GM19324 (cell line): ENCODE measurements at regions not wholly inside any gene's neighbourhood (a gene's known extent, or its start where the extent isn't known, plus 50 kb on each side); places are given as distances from the start of the nearest gene placed in this dataset.

Experiments used
- ATAC-seq: cut with Tn5 transposase; IDR thresholded peaks from one replicate; pipeline ENCODE4 v1.9.1; 2021; ENCODE audit warnings: mild to moderate bottlenecking, moderate library complexity; ENCODE audit not compliant: unreplicated experiment, low FRiP score

DNA sequence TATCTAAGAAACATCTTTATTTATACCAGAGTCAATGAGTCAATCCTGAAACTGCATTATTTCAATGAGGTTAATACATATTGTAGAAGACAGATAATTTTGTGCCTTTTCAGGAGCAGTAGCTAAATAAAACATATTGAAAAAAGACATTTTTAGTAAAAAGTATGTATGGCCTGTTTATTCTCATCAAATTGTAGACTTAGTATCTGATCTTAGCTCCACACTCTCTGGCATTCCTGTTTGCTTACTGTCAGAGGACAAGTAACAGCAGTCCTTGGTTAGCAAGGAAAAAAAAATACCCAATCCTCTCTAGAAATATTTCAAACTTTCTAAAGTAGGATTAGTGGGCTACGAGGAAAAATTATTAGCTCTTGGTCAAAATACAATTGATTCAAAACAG lies 50.5 kb upstream of the GUCY1A1 start:
- ATAC-seq: no peak

DNA sequence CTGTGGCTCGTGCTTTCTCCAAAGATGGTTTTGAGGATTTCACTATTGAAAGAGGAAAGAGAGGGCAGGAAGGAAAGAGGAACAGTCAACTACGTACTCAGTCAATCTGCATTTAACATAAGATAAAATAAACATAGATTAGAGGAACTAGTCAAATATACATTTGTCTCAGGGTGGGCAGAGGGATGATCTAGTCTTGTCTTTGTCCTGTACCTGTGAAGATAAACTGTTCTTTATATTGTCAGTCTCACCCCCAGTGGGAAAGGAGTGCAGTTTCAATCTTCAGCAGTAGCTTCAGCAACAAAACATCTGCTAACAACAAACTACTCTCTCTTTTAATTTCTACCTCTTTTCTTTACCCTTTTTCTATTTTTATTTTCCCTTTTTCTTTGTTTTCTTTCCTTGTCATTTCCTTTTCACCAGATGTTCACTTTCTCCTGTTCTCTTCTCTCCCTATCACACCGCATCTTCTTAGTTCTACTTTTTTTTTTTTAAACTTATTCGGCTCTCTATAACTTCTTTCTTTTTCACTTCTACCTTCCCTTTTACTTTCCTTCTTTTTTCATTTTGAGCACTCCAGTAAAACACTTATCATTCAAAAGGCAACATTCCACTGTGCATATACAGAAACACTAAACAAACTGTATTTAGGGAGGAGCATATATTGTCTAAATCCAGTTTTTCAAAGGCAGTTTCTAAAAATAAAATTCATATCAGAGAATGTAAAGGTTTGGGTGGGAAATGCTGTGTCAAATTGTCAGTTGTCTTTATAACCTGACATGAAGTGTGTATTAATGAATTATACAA lies 51.4 kb upstream of the GUCY1A1 start:
- no peak for ATAC-seq

DNA sequence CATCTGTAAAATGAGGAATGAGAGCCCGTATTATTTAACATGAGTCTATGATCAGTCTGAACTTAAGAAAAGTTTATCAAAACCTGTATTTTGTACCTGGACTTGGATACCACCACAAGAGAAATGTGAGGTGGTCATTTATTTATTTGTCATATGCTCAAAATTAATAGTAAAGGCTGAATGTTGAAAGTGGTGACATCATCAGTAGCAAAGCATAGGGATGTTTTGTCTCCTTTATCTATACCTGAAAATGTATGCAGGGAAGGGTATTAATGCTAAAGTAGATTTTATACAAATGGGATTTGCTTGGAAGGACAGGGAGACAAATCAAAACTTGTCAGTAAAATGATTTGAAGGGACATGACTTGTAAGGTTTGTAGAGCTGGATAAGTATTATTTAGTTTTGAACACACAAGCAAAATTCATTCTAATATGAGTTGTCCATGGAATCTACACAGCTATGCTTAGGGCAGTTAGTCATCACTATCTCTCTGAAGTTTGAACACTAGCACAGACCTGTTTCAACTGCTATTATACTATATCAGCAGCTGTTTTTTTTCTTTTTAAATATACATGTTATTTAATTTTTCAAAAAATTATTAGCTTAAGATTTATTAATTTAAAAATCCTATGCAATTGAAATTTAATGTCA lies 52.4 kb upstream of the GUCY1A1 start:
- no peak for ATAC-seq

DNA sequence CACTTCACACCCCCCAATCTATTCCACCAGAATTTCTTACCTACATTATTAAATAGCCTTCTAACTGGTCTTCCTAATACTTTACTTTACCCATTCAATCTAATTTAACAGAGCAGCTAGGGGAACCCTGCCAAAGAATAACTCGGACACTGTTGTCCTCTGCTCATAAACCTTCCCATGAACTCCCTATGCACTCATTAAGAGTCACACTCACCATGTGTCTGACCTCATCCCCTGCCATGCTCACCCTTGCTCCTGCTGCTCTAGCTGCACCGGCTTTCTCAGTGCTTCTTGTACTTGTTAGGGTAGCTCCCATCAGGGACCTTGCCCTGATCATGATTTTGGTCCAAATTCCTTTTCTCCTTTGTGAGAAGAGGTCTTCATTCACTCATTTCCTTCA lies 54.6 kb upstream of the GUCY1A1 start:
- ATAC-seq: no peak

DNA sequence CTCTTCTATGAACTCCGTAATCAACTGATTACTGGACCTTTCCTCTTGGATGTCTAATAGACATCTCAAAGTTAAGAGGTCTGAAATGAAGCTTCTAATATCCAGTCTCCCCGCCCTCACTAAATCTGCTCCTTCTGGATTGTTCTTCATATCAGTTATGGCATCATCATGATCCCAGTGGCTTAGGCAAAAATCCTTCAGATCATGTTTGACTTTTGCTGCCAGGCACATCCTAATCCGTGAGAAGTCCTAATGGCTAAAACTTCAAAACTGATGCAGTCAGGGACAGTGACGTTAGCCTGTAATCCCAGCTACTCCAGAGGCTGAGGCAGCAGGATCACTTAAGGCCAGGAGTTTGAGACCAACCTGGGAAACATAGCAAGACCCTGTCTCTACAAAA lies 55.1 kb upstream of the GUCY1A1 start:
- ATAC-seq: no peak

DNA sequence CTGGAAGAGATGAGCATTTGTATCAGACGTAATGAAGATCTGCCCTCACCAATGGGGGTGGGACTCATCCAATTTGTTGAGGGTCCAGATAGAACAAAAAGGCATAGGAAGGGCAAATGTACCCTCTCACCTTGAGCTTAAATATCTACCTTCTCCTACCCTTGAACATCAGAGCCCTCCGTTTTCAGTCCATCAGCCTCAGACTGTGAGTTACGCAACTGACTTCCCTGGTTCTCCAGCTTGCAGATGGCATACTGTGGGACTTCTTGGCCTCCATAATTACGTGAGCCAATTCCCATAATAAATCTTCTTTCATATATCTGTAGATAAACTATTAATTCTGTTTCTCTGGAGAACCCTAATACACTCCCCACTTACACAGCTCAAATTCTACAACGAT lies 56.5 kb upstream of the GUCY1A1 start:
- ATAC-seq: no peak

DNA sequence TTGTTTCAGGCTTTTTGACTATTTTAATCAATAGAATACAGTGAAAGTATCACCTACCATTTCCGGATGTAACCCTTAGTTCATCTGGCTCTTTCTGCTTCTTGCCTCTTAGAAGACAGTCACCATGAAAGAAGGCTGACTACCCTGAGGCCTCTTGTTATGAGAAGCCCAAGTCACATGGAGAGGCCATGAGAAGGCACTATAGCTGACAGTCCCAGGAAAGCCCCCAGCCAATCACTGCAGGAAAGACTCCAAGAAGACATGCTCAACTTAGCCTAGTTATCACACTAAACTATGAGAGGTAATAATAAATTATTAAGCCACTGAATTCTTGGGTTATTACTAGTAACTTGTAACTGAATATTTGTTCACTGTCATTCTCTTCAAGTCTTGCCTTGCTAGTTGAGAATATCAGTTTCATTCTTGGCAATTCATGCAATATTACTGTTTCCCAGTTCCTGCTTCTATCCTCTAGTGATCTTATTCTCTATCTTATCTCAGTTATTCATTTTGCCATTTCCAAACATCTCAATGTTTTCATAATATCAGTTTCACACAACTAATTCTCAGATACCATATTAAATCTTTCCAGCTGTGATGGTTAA lies 57.1 kb upstream of the GUCY1A1 start:
- ATAC-seq: peak; percentile 73

DNA sequence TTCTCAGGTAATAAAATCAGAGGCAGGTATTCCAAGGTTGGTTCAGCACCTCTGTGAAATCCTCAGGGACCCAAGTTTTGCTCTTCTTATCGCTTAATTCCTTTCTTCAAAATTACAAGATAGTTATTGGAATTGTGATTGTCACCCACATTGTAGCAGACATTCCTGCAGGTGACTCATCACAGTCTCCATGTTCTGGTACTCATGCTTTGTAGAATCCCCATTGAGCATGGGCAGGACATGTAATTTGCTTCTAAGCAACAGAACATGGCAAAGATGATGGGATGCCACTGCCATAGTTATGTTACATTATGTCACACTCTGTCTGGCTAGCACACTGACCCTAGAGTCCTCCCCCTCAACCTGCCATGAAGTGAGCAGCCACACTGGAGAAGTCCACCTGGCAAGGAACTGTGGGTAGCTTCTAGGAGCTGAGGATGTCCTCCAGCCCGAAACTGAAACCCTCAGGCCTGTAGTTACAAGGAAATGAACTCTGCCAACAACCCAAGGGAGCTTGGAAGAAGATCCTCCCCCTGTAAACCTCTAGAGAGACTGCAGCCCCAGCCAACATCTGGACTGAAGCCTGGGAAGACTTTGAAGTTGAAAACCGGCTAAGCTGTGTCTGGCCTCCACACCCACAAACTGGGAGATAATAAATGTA lies 58.3 kb upstream of the GUCY1A1 start:
- ATAC-seq: no peak

DNA sequence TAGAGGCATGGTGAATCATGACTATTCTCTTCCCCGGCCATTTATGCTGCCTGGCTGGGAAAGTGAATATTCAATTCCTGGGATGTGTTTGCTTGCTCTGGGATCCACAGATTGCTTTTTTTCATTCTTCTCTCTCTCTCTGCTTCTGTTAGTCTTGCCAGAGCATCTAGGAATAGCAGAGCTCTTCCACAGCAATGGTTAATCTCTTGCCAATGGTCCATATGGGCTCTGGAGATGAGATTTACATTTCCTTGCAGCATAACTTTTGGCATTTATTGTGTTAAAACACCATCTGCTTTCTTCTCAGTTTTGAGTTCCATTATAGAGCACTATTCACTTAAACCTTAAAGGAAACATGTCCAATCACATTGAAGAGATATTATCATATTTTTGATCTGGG lies 59.2 kb upstream of the GUCY1A1 start:
- ATAC-seq: no peak

DNA sequence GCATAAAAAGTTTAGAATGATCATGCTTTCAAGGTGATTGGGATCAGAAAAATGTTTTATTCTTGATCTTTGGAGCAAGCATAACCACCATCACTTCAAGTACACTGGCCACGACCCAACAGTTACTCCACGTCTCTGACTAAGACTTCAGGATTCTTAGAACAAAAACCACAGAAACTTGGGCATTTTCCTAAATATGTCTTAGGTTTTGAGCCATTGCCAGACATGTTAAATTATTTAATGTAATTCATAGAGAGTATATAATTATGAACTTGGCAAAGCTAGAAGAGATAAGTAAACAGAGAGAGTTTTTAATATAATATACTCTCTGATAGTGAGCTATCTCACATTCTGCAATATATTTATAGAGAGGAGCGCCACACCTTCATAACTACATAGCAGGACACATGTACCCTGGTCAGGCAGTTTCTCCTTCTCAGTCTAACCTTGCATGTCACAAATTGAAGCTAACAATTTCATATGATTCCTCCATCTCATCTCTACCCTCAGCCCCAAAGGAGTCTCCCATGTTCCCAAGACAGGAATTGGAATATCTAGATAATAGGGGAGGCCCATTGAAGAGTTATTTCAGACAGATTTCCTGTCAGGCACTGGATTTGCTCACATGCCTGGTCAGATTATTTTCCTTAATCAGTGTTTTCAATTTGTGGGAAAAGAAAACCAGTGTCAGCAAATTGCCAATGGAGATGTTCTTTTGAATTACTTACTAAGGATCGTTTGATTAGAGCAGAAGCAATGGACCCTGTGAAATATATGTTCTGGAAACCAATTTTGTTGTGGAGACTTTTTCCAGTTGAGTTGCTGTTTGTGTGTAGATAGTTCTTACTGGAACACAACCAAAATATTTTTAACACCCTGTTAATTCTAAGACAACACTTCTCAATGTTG lies 61.7 kb upstream of the GUCY1A1 start:
- ATAC-seq: no peak

DNA sequence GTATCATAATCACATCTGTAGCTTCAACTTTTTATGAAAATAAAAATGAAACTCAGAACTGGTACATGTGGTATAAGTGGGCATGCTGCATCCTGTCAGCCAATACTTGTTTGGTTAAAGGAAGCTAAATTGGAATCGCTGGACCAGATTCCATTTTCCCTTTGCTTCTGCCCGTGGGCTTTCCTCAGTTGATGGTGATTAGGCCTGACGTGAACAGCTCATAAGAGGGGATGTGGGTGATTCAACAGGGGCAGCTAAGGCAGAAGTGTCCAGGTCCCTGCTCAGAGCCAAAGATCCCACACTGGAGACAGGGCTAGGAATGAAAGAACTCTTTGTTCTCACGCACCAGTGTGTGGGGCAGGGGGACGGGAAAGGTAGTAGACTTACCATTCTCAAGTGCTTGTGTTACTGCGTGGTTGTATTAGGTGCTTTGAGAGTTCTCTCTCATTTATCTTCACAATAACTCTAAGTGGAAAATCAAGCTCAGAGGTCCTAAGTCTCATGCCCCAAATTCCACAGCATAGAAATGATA lies 63.2 kb upstream of the GUCY1A1 start:
- ATAC-seq: no peak

DNA sequence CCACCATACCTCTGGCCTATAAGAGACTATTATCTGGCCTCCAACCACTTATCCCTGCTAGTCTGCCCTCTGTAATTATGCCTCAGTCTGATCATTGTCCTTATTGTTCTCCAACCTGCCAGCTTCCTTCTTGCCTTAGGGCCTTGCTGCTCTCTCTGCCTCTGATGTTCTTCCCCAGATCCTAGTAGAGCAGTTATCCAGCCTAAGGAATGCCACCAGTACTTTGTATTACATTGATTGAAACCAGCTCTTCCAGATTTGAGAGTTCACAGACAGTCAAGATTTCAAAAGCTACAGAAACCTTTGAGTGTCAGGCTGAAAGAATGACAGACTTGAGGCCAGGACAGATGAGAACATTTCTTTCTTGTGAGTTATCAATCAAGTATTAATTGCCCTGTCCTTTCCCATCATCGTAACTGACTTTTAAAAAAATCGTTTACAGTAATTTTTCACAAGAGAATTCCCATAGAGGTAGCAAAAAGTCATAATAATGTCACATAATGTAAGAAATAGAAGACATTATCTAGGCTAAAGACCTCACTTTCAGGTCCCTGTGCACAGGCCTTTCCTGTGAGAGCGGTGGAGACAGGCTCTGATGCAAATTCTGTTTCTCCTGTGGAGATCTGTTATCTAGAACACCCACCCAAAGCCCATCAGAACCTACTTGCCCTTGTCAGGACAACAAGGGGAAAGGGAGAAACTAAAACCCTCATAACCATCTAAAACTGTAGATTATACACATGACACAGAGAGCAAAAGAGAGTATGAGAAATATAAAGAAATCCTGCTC lies 64.1 kb upstream of the GUCY1A1 start:
- no peak for ATAC-seq

DNA sequence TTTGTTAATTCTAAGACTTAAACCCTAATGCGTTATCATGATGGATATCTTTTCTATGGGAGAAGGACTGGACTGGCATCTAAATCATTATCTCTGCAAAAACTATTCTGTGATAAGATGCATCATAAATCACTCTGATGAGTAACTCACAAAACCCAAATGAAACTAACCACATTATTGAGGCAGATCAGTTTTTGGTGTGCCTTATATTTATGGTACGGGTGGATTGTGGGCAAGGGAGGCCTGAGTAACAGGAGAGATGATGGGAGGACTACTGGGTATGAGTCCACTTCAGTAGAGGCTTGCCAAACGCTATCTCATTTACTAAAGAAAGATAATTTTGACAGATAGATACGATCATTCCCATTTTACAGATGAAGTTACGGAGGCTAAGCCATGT lies 66.4 kb upstream of the GUCY1A1 start:
- no peak for ATAC-seq

DNA sequence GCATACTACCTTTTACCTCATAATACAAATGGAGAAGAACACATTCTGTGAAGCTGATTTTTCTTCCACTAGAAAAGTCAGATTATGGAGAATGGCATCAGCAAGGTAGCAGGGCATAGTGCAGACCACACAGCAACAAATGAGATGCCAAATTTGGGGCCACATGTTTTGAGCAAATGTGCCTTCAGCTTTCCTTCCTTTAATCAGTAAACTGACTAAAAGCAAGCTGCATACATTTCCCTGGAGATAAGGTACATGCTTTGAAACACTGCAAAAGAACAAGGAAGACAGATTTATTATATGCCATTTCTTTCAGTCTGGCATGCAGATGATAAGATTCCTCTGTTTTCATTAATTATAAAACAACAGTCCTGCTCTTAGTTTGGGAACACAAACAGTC lies 67.1 kb upstream of the GUCY1A1 start:
- ATAC-seq: no peak

DNA sequence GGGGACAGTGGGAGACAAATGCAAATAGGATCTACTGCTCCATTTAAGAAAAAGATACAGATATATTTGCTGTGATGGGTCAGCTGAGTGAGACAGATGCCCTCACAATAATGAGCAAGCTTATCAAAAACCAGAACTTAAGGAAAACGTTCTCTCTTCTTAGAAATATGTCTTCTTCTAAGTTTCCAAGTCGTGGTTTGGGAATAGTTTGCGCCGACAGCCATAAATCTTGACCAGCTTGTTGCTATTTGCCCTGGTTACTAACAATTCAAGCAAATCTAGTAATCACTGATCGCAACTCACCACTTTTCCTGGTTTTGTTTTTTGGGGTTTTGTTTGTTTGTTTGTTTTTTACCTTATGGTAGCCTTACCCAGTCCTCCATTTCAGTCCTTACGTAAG lies 67.6 kb upstream of the GUCY1A1 start:
- ATAC-seq: no peak

DNA sequence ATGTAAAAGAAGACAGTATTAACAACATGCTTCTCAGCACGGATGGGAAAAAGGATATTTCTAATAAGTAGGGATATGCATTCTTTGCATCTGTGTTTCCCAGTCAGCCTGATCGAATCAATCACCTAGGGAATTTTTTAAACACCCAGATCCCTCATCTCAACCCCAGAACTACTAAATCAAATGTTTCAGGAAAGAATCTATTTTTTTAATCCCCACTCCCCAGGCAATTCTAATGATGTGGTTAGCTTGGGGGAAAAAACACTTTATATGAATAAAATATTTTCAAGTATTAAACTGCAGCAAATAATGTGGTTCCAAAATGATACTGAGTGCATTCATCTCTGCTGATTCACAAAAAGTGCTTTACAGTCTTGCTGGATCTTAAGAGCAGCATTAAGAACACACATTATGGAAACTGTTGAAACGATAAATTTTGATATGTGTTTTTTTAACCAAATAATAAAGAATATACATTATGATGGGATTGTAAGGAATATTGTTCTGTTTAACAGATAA lies 68.7 kb upstream of the GUCY1A1 start:
- ATAC-seq: no peak

DNA sequence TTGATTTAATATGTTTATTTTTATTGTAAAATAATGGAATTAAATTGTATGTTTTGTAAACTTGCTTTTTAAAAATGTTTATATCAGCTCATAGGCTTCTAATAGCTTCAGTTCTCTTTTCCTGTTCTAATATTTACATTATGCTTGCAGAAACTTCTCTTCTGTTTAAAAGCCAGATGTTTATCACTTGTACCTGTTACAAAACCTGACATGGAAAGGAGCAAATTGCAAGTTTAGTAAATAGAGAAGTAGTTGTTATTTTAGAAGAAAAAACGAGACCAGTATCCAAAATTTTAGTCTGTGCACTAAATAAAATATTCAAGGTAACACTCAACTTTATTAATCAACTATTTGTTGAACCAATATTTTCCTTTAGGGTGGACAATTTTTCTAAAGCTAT lies 69.4 kb upstream of the GUCY1A1 start:
- ATAC-seq: no peak

DNA sequence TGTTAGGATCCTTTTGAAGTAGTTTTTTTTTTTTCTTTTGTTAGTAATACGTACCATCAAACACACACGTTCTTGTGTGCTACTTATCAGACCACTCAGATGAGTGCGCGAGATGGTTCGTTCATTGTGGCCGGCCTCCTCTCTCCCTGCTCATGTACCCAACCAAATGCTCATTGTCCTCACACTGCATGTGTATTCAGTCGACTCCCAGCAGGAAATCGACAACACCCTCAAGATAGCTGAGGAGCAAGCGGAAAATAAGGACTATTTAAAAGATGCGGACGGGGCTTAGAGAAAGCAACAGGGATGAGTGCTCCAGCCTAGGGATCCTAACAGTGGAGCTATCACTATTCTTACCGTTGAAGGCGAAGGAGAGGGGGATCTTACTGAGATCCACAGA lies 72.9 kb upstream of the GUCY1A1 start:
- ATAC-seq: no peak

DNA sequence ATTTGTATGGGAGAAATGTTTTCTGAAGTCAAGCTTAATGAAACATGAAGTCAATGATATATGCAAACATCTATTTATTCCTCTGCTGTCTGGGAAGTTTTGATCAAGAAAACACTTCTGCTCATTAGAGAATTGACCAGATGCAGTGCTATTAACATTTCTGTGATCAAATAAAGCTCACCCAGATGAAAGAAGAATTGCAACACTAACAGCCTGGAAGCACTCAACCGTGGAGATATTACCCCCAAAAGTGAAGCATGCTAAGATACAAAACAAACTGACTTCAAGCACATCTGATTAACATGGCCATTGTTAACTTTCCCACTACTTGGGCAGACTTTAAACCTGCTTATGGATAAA lies 73.7 kb upstream of the GUCY1A1 start:
- no peak for ATAC-seq
